ENCODE measurements at regions not wholly inside any gene's neighbourhood (a gene's known extent, or its start where the extent isn't known, plus 50 kb on each side); places are given as distances from the start of the nearest gene placed in this dataset.
A peak's percentile ranks its signal among the peaks of the same experiment; 100 is the strongest.

GRCh38 chr1:212526111-212526491 lies 82.5 kb upstream of the ATF3 start:
- no peak for DNase-seq

DNA sequence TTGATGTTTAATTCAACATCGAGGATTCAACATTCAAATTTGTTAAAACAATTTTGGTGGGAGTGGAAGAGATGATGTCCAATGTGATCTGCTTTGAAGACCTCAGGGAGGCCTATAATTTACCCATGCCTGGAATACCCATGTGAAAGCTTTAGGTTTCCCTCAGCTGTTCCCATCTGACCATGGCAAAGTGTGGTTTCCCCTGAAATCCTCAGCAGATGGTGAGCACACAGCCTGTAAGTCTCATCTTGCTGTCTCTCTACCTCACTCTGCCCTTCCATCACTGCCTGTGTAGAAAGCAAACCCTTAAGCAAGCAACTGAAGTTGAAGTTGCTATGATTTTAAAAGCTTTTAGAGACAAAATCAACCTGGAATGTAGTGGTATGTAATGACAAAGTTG lies 80.1 kb upstream of the ATF3 start:
- no peak for DNase-seq

DNA sequence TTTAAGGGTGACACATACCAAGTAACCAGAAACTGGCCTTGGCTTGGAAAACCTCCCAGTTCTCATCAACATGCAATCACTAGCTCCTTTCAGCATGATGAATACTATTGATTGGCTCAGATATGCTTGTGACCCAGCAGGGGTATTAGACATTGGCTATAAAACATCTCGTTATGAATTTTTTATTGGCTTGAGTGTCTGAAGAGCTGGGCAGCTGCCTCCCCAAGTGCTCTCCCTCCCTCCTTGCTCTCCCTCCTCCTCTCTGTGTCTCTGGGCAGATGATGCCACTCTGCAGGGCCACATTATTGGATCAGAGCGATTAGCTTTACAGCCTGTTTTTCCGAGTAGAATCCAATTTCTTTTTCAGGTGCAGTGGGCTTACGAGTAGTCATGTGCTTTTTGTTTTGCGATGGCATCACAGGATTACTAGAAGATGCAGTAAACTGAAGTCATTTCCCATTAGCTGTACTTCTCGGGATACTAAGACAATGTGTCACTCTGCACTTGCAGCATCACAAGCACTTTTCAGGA lies 79.3 kb upstream of the ATF3 start:
- no peak for DNase-seq

GRCh38 chr1:212531267-212531666 lies 77.3 kb upstream of the ATF3 start:
- no peak for DNase-seq

GRCh38 chr1:212531796-212532195 lies 76.8 kb upstream of the ATF3 start:
- DNase-seq, result no peak

DNA sequence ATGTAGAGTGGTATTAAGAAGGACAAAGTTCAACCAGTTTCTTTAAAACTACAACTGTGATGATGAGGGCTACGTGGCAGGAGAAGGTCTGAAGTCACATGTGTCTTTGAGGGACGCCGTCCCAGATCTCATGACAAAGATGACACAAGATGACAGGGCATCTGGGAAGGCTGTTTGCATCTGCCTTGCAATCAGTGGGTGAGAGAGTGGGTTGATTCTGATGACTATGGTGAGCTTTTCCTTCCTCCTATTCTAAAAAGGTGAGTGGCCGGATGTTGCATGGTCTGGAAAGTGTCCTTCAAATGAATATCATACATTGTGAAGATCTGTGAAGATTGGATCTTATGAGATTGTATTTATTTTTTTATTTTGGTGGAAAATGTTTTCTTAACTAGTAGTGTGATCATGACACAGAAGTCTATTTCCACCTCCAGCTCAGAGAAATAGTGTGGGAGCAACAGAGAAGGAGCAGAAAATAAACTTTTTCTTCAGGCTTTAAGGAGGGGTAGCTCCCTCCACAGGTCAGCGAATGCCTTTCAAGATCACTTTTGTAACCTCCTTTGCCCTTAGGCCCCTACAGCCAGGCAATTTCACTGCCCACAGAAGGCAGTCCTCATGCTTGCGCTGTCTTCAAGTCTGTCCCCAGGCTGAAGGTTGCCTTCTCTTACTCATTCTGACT lies 76.0 kb upstream of the ATF3 start:
- no peak for DNase-seq

DNA sequence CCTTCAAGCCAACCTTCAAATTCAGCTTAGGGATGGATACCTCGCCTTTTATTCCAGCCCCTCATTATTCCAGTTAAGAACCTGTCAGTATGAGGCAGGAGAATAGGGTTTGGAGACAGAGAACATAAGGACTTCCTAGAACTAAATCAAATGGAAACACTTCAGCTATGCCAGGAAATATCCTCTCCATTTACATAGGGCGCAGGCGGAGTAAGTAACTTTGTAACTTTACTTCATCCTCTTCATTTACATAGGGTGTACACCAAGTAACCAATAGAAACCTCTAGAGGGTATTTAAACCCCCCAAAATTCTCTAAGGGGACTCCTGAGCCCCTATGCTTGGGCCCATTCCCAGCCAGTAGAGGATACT lies 75.4 kb upstream of the ATF3 start:
- no peak for DNase-seq

DNA sequence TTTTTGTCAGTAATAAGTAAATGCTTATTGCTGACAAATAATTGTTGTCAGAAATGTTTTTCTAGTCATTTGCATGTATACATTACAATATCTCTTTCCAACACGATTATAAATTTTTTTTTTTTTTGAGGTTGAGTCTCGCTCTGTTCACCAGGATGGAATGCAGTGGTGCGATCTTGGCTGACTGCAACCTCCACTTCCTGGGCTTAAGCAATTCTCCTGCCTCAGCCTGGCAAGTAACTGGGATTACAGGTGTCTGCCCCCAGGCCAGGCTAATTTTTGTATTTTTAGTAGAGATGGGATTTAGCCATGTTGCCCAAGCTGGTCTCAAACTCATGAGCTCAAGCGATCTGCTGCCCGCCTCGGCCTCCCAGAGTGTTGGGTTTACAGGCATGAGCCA lies 72.0 kb upstream of the ATF3 start:
- no peak for DNase-seq

GRCh38 chr1:212537610-212538009 lies 71.0 kb upstream of the ATF3 start:
- no peak for DNase-seq

GRCh38 chr1:212539737-212540430 lies 68.7 kb upstream of the ATF3 start:
- no peak for DNase-seq

- no peak for DNase-seq
These were observed 65.8 kb upstream of the ATF3 start for GRCh38 chr1:212542761-212543187.

GRCh38 chr1:212544110-212544509 lies 64.5 kb upstream of the ATF3 start:
- no peak for DNase-seq

- DNase-seq, result no peak
These were observed 62.5 kb upstream of the ATF3 start for GRCh38 chr1:212545941-212546635.

DNA sequence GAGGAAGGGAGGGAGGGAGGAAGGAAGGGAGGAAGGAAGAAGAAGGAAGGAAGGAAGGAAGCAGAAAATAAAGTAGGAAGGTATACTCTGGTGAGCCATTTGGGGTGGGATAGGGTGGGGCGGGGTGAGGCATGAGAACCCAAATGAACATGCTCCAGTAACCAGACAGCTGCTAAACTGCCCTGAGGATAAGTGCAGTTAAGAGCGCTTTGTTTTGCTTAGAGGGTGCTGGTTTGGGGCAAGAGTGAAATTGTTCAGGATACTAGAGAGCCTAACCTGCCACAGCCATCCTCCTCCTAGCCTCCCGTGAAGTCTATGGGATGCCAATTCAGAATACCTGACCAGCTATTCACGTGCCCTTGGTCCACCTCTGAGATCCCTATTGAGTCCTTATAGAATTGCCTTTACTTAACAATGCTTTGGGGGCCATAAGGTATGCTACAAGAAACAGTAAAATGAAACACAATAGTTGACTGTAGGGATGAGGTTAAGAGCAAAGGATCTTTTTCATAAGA lies 59.0 kb upstream of the ATF3 start:
- no peak for DNase-seq

- DNase-seq, result no peak
These were observed 56.6 kb upstream of the ATF3 start for GRCh38 chr1:212551929-212552328.

DNA sequence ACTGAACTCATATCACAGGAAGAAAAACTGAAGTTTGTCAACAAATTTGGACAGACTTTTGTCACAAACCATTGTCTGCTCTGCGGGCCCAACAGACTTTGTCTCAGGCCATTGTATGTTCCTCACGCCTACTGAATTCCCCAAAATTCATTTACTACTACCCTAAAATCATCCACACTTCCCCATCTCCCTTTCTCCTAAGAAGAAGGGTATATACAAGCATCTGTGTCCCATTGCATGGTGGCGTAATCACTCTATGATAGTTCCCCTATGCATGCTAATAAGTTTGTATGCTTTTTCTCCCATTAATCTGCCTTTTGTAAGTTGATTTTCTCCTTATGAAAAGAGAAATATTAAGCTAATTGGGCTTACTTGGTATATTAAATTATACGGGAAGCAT lies 54.9 kb upstream of the ATF3 start:
- DNase-seq, result no peak

- no peak for DNase-seq
These were observed 54.2 kb upstream of the ATF3 start for GRCh38 chr1:212554401-212554800.

- no peak for DNase-seq
These were observed 53.1 kb upstream of the ATF3 start for GRCh38 chr1:212555426-212555825.

DNA sequence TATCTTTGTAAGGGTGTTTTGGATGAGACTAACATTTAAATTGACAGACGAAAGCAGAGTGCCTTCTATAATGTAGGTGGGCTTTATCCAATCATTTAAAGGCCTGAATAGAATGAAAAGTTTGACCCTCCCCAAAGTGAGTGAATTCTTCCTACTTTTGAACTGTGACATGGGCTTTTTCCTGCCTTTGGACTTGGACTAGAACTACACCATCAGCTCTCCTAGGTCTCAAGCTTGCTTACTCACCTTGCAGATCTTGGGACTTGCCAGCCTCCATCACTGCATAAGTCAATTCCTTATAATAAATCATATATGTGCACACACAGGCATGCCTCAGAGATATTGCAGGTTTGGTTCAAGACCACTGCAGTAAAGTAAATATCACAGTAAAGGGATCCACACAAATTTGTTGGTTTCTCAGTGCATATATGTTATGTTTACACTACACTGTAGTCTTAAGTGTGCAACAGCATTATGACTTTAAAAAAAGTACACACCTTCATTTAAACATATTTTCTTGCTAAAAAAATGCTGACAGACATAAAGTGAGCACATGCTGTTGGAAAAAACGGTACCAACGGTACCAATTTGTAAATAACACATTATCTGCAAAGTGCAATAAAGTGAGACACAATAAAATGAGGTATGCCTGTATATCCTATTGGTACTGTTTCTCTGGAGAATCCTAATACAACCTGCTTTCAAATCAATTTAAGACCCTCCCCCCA lies 51.6 kb upstream of the ATF3 start:
- DNase-seq, result no peak

DNA sequence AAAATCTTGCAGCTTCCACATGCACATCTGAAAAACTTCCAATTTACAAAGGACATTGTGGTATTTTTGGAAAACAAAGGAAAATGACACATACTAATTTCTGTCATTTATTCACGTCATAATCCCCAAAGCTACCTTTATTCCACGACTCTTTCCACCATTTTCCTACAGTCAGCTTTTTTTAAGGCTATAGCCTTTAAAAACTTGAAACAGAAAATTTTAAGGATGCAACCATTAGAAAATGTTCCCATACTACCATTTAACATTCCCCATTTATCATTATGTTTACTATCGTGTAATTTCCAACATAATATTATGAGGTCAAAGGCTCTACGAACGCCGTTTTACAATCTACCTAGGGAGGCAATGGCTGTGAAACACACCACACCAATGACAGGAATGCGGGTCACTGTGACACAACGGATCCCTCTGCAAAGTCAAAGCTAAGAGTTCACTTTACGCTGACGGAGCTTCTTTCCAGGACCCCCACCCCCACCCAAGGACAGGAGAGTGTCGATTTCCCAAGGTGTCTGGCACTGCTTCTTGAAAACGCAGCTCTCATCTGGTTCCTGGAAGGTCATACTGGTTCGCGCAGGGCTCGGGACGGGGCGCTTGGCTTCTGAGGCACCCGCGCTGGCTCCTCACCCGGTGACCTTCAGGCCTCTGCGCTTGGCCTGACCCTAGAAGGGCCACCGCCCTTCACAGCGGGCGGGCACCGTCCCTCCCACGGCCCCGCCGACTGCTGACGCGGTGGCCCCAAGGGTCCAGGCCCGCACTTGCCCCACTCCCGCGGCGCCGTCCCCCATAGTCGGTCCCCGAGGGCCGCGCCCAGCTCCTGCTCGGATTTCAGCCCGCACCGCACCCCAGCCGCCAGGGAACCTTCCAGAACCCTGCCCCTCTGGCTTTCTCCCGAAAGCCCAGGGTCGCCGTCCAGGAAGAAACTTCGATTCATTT lies 50.5 kb upstream of the ATF3 start:
- DNase-seq, result peak; percentile 45

GRCh38 chr1:212558693-212559480 lies 49.7 kb upstream of the ATF3 start:
- peak; percentile 91 for DNase-seq

All from stimulated activated CD4-positive, alpha-beta T cell treated with anti-CD3 and anti-CD28 coated beads, Interleukin-4, amount 100 ng/mL, for 1 hour (primary cell).